Transverse colon (tissue), 4 donors: ENCODE measurements at regions not wholly inside any gene's neighbourhood (a gene's known extent, or its start where the extent isn't known, plus 50 kb on each side); places are given as distances from the start of the nearest gene placed in this dataset.

Experiments used
- CTCF ChIP-seq, 5 experiments: fragments of 200-600 bp in 3 of 5; fragments of 450-650 bp in 2 of 5; sonication (generic) in 3 of 5; IDR thresholded peaks; 1 replicate in 2 of 5; 2 replicates in 3 of 5; pipeline ENCODE4 v1.5.1; 2016 to 2017; ENCODE audit warnings: antibody characterized with exemption in 5 of 5, inconsistent platforms in 3 of 5, mild to moderate bottlenecking in 2 of 5, moderate library complexity in 1 of 5
- EP300 ChIP-seq: sonication (generic); formaldehyde crosslinking; IDR thresholded peaks from one replicate; pipeline ENCODE4 v1.6.1; 2017; ENCODE audit warnings: antibody characterized with exemption, low read depth
- POLR2A ChIP-seq: fragments of 450-650 bp; IDR thresholded peaks from one replicate; pipeline ENCODE4 v1.6.1; 2016; ENCODE audit warnings: antibody characterized with exemption, mild to moderate bottlenecking, moderate library complexity
- POLR2AphosphoS5 ChIP-seq, 3 donors: sonication (generic); formaldehyde crosslinking; IDR thresholded peaks; one replicate each; pipeline ENCODE4 v1.6.1; 2016; ENCODE audit warnings: antibody characterized with exemption in 3 of 3

- TF ChIP-seq CTCF (IDR thresholded peaks at IDR 0.05), result no peak
- no peak for TF ChIP-seq POLR2AphosphoS5 (IDR thresholded peaks at IDR 0.05)
- TF ChIP-seq POLR2A, result no peak
- no peak for TF ChIP-seq EP300
Observed at GRCh38 chr18:7476386-7476785, 90.7 kb upstream of the PTPRM start.
